ENCODE measurements at regions not wholly inside any gene's neighbourhood (a gene's known extent, or its start where the extent isn't known, plus 50 kb on each side); places are given as distances from the start of the nearest gene placed in this dataset.

DNA sequence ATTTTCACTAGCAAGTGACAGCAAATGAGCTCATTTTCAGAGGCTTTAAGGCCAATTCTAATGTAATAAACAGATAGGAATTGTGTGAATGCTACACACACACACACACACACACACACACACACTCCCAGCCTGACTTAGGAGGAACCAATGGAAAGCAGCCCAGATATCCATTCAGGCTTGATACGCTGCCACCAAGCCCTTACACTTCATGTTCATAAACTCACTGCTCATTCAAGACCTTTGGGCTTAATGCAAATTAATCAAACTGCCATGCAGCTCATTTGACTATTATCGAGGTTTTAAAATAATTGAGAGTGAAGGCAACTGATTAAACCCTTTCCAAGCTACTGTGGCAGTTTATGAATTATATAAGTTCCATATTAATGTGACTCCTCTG, 298.9 kb upstream of the NCKAP5 start:
- H3K27ac ChIP-seq (ENCODE audit: control insufficient read depth, insufficient read depth), result no peak overlapping the region
- ChIA-PET SMC1A (ENCODE audit: uncharacterized antibody, unreplicated experiment) (no interaction called here), CTCF (no interaction called here), RAD21 (ENCODE audit: unreplicated experiment) (no interaction called here), POLR2A (no interaction called here)
- ATAC-seq, result no peak
- no peak overlapping the region for H2AFZ ChIP-seq (ENCODE audit: control insufficient read depth, low read depth, low read length)
- no peaks in the 10 kb centered on the region for H3K9me3 ChIP-seq (replicated peaks; ENCODE audit: control insufficient read depth, insufficient read depth, low read length)
- H3K9ac ChIP-seq (ENCODE audit: control insufficient read depth, insufficient read depth, low read length), result no peak overlapping the region
- no peak for DNase-seq (ENCODE audit: low read depth, low spot score)
- intact Hi-C loops (cut with micrococcal nuclease; ENCODE audit: unreplicated experiment), result no loop called here
- FAIRE-seq, result no peak
- no peak overlapping the region for H3K4me3 ChIP-seq
- in situ Hi-C loops (cut with MboI), result no loop called here
- H3K27me3 ChIP-seq (replicated peaks in 1 of 2; ENCODE audit: control insufficient read depth in 2 of 2, insufficient read depth in 2 of 2, low read length in 1 of 2), result no peaks in the 10 kb centered on the region; a peak in 2 of 4 replicates
- no peaks in the 10 kb centered on the region for H3K79me2 ChIP-seq (ENCODE audit: control insufficient read depth, insufficient read depth, low read length)
- no peak overlapping the region for H3K4me2 ChIP-seq (ENCODE audit: control insufficient read depth, insufficient read depth)
- no TSS peak for BruUV-seq (replicated peaks)
- no peaks in the 10 kb centered on the region for H3K36me3 ChIP-seq (ENCODE audit: control insufficient read depth in 2 of 2, insufficient read depth in 2 of 2, low read length in 1 of 2)
- TF ChIP-seq PBX3 (IDR thresholded peaks at IDR 0.05; ENCODE audit: insufficient replicate concordance, low read depth, low read length) (no peak), RB1 (IDR thresholded peaks at IDR 0.05; ENCODE audit: borderline replicate concordance) (no peak), E2F8 (IDR thresholded peaks at IDR 0.05; ENCODE audit: low read depth, partially characterized antibody) (no peak), POLR2A (IDR thresholded peaks at IDR 0.05; ENCODE audit: low read depth, low read length) (no peak), ZNF274 (IDR thresholded peaks at IDR 0.05; ENCODE audit: insufficient read depth, insufficient read length) (no peak), ETV6 (conservative IDR thresholded peaks at IDR 0.05 in 1 of 2, IDR thresholded peaks at IDR 0.05 in 1 of 2; ENCODE audit: borderline replicate concordance in 1 of 2, low read depth in 1 of 2) (no peak), CREM (IDR thresholded peaks at IDR 0.05; ENCODE audit: low read depth) (no peak), TAF1 (IDR thresholded peaks at IDR 0.05; ENCODE audit: borderline replicate concordance, low read depth, low read length) (no peak), SREBF1 (IDR thresholded peaks at IDR 0.05; ENCODE audit: low read length) (no peak), SKIL (IDR thresholded peaks at IDR 0.05; ENCODE audit: low read depth, poor library complexity, severe bottlenecking) (no peak), IKZF2 (IDR thresholded peaks at IDR 0.05) (no peak), PML (IDR thresholded peaks at IDR 0.05; ENCODE audit: low read length) (no peak)
- H3K4me1 ChIP-seq (ENCODE audit: control insufficient read depth, insufficient read depth, low read length), result no peaks in the 10 kb centered on the region
- 0% methylated on average over 2 of the region's 2 CpGs for WGBS (ENCODE audit: insufficient coverage, insufficient replicate concordance, low lambda C conversion rate, missing lambda C conversion rate)
- H4K20me1 ChIP-seq (ENCODE audit: control insufficient read depth, insufficient read depth), result no peaks in the 10 kb centered on the region

Data from GM12878 (cell line).